T1000 (cell line): ENCODE measurements at regions not wholly inside any gene's neighbourhood (a gene's known extent, or its start where the extent isn't known, plus 50 kb on each side); places are given as distances from the start of the nearest gene placed in this dataset.
"Not testable (repeated sequence)": the region's sequence is repeated elsewhere in the genome, so short reads cannot be mapped to it uniquely, and the experiment has no call there.

Experiments used
- DNase-seq: peaks from one replicate; lab custom pipeline; 2025; ENCODE audit warnings: mixed read lengths; lab: John Stamatoyannopoulos, UW

GRCh38 chr1:60859111-60859510 lies 223.2 kb upstream of the NFIA start:
- DNase-seq: no peak

GRCh38 chr1:60857851-60858250 lies 224.5 kb upstream of the NFIA start:
- no peak for DNase-seq

GRCh38 chr1:60850084-60850483 lies 232.3 kb upstream of the NFIA start:
- DNase-seq: no peak

- DNase-seq: no peak
Measured at GRCh38 chr1:60849401-60849800, 233.0 kb upstream of the NFIA start.

- DNase-seq: no peak
Measured at GRCh38 chr1:60848583-60849188, 233.7 kb upstream of the NFIA start.

GRCh38 chr1:60847855-60848582 lies 234.3 kb upstream of the NFIA start:
- no peak for DNase-seq

GRCh38 chr1:60847391-60847790 lies 235.0 kb upstream of the NFIA start:
- DNase-seq: no peak

- DNase-seq: not testable (repeated sequence)
Measured at GRCh38 chr1:60845659-60846058, 236.7 kb upstream of the NFIA start.

GRCh38 chr1:60842304-60842703 lies 240.1 kb upstream of the NFIA start:
- no peak for DNase-seq

GRCh38 chr1:60841116-60842046 lies 241.0 kb upstream of the NFIA start:
- no peak for DNase-seq

GRCh38 chr1:60840476-60840875 lies 241.9 kb upstream of the NFIA start:
- not testable (repeated sequence) for DNase-seq

GRCh38 chr1:60835649-60836048 lies 246.7 kb upstream of the NFIA start:
- no peak for DNase-seq

GRCh38 chr1:60833173-60833572 lies 249.2 kb upstream of the NFIA start:
- no peak for DNase-seq

GRCh38 chr1:60832367-60832766 lies 250.0 kb upstream of the NFIA start:
- DNase-seq: no peak

- DNase-seq: no peak
Measured at GRCh38 chr1:60831780-60832179, 250.6 kb upstream of the NFIA start.

GRCh38 chr1:60828944-60829343 lies 253.4 kb upstream of the NFIA start:
- no peak for DNase-seq

GRCh38 chr1:60826320-60827094 lies 255.9 kb upstream of the NFIA start:
- no peak for DNase-seq

- no peak for DNase-seq
Measured at GRCh38 chr1:60825593-60825992, 256.8 kb upstream of the NFIA start.

- DNase-seq: no peak
Measured at GRCh38 chr1:60823151-60823550, 259.2 kb upstream of the NFIA start.

- no peak for DNase-seq
Measured at GRCh38 chr1:60822252-60822651, 260.1 kb upstream of the NFIA start.

- DNase-seq: no peak
Measured at GRCh38 chr1:60821156-60821555, 261.2 kb upstream of the NFIA start.
